ENCODE measurements at regions not wholly inside any gene's neighbourhood (a gene's known extent, or its start where the extent isn't known, plus 50 kb on each side); places are given as distances from the start of the nearest gene placed in this dataset.

GRCh38 chr1:164183854-164184635 lies 374.9 kb upstream of the PBX1 start:
- DNase-seq, result no peak

DNA sequence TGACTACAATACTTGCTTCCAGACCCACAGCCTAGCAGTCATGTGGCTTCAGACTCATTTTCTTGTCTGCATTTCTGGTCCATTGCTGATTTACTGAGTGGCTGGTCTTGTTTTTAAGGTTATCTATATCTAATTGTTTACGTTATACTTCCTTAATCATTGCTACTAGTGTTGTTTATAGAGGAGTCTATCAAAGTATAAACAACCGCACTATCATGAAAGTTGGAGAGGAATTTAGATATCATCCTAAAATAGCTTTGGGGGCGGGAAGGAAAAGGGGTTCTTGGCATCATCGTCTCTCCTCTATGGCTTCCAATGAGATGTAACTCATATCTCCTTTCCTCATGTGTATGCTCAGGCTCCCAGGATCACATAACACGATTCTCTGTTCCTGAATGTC lies 372.1 kb upstream of the PBX1 start:
- no peak for DNase-seq

GRCh38 chr1:164188497-164188896 lies 370.5 kb upstream of the PBX1 start:
- DNase-seq, result no peak

DNA sequence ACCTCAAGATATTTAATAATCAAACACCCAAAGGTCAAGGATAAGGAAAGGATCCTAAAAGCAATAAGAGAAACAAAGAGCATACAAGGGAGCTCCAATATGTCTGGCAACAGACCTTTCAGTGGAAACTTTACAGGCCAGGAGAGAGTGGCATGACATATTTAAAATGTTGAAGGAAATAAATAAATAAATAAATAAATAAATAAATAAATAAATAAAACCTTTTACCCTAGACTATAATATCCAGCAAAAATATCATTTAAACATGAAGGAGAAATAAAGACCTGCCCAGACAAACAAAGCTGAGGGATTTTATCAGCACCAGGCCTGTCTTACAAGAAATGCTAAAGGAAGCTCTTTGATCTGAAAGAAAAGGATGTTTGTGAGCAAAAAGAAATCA lies 367.8 kb upstream of the PBX1 start:
- no peak for DNase-seq

DNA sequence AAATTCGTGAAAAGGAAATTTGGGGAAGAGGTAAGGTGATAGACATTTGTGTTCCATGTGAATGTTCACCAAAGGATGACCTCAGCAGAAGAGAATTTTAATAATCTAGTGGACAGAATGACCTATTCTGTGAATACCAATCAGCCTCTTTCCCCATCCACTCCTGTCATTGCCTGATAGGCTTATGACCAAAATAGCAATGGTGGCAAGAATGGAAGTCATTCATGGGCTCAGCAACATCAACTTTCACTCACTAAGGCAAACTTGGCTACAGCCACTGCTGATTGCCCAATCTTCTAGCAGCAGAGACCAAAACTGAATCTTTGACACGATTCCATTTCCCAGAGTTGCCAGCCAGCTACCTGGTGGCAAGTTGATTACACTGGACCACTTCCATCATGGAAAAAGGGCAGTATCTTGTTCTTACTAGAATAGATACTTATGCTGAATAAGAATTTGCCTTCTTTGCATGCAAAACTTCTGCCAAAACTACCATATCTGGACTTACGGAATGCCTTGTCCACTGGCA lies 348.7 kb upstream of the PBX1 start:
- DNase-seq, result no peak

- DNase-seq, result no peak
These were observed 335.6 kb upstream of the PBX1 start for GRCh38 chr1:164223378-164223777.

DNA sequence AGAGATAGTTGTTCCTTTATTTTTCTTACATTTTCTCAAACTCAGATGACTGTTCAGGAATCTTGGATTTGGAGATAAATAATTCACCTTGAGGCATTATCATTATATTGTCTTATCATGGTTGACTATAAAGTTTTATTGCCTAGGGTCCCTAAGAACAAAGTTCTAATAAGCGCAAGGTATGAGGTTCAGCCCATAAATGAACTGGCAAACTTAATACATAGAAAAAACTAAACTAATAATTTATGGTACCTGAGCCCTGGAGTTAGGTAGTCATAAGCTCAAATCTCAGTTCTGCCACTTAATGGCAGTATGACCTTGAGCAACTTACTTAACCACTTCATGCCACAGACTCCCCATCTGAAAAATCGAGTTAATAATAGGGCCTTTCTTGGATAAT lies 334.0 kb upstream of the PBX1 start:
- DNase-seq, result no peak

DNA sequence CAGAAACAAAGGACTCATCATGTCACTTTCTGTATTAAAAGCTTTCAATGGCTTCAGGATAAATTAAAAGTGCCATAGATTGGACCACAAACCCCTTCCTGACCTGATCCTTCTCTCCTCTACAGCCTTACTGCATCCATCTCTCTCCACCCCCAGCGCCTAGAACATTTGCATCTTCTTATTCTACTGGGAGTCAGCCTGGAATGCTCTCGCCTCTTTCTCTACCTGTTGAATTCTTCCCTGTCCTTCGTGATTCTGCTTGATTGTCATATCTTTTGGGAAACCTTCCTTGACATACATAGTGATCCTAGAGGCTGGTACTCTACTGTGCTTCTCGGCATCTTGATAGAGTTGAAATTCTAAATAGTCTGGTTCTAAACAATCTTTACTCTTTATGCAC lies 332.0 kb upstream of the PBX1 start:
- DNase-seq, result no peak

DNA sequence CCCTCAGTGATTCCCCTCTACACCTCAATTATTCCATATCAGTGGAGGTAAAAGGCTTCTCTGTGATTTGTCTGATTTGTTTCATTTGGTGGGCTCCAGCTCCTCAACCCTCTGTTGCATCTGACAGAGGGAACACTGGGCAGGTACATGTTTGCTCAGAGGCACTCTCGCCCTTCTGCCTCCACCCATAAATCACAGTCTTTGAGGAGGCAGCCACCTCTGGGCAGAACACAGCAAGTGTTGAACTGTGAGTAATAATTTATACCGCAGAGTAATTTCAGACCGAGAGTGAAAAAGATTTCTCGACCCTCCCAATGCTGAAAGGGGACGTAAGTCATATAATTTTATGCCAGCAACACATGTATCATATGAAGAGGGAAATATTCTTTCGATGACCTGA lies 330.1 kb upstream of the PBX1 start:
- DNase-seq, result no peak

GRCh38 chr1:164233149-164233548 lies 325.8 kb upstream of the PBX1 start:
- no peak for DNase-seq

GRCh38 chr1:164240081-164240480 lies 318.9 kb upstream of the PBX1 start:
- no peak for DNase-seq

GRCh38 chr1:164250365-164250764 lies 308.6 kb upstream of the PBX1 start:
- no peak for DNase-seq

DNA sequence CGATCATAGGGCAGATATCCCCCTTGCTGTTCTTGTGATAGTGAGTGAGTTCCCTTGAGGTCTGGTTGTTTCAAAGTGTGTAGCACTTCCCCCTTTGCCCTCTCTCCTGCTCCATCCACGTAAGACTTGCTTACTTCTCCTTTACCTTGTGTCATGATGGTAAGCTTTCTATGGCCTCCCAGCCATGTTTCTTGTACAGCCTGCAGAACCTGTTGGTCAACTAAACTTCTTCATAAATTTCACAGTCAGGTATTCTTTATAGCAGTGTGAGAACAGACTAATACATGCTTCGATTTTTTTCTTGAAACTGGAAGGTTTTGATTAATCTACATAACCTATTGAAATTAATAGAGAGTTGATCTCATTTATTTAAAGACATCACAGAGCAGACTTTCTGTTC lies 302.5 kb upstream of the PBX1 start:
- no peak for DNase-seq

GRCh38 chr1:164261691-164262240 lies 297.2 kb upstream of the PBX1 start:
- no peak for DNase-seq

GRCh38 chr1:164263540-164263939 lies 295.4 kb upstream of the PBX1 start:
- no peak for DNase-seq

DNA sequence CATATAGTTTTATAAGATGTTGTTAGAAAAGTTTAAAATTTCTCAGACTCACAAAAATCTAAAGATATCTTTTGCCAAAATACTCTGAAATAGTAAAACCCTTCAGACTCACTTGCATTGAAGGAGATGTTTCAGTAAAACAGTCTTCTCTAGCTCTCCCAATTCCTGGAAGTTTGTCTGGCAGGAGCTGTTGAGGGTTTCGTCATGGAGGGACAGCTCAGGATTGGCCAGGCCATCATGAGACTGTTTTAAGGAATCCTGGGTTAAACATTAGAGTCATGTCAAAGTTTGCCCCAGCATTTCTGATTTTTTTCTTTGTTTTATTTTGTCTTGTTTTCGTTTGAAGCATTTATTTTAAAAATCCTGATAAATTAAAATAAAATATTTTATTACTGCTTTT lies 293.8 kb upstream of the PBX1 start:
- DNase-seq, result no peak

- DNase-seq, result no peak
These were observed 286.8 kb upstream of the PBX1 start for GRCh38 chr1:164272156-164272555.

DNA sequence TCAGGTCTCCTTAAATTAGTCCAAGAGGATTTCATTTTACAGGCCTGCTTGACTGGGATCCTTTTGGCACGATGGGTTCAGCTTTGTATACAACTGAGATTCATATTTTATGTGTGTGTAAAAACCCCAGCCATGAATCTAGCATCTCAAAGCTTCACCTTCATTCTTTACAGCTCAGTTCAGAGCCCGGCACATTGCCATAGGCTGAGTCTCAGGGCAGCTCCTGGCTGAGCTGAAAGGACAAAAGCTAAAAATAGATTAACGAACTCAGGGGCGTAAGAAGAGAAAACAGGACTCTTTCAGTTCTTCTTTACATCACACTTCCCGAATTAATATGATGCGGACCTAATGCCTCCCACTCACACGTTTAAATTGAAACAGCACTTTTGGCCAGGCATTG lies 262.8 kb upstream of the PBX1 start:
- DNase-seq, result no peak

- no peak for DNase-seq
These were observed 250.9 kb upstream of the PBX1 start for GRCh38 chr1:164308101-164308500.

DNA sequence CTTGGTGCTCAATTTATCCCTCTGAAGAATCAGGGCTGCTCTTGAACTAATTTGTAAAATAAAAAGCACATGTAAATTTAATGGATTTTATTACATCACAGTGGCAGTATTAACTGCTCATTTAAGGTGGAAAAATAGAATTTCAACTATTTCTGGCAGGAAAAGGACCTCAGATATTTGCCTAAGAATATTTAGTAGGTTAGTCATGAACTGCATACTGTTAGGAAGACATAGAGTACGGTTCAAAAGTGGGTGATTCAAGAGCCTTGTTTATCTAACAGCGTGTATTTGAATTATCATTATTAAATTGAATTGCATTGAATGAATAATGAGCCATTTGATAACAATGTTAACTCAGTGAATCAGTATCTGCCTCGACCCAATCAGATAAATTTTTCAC lies 248.8 kb upstream of the PBX1 start:
- no peak for DNase-seq

DNA sequence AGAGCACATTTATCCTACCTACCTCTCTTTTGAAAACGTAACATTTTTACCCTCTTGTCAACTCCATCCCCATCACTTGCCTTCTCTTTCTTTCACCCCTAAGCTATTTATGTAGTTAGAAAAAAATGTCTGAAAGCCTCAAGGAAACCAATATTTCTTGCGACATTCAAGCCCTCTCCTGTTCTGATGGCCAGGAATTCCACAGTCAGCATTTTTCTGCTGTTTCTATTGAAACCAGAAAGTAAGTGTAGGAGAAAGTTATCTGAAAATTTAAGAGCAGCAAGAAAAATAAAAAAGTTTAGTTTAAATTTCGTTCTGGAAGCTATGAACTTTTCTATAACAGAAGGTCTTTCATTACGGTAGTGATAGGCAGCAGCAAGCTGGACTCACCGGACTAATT lies 247.6 kb upstream of the PBX1 start:
- DNase-seq, result no peak

DNA sequence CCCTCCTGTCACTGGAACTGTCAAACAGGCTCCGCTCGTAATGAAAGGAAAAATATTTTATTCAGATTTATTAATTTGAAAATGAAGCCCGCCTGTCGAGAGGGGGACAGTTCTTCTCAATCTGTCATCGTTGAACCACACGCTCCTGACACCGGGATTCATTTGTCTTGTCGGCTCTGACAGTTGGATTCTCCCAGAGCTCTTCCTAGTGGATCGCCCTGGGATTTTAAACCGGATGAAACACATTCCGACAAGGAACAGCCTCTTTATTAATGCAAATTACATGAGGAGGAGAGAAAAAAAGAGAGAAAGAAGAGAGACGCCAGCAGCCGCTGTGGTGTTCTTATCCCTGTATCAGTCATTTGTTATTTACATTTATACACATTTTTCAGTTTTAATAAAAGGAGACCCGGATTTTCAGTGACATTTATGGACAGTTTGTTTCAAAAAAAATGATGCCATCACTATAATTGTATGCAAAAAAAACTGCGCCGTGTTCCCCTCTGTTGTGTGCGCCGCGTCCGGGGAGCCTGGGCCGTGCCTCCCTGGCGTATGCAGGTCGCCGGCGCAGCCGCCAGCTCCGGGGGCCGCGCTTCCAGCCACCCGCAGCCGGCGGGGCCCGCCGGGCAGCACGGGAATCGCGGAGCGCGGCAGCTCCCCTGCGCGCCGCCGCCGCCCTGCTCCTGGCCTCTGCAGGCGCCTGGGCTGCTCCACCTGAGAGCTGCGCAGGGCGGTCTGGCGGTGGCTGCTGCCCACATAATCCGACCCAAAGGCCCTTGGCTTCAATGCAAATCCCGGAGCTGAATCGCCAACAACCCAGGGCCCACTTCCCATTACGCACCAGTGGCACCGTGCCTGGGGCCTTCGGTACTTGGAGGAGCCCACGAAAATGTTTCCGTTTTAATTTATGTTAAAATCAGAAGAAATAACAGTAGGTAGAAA lies 237.9 kb upstream of the PBX1 start:
- DNase-seq, result no peak

GRCh38 chr1:164325786-164326185 lies 233.2 kb upstream of the PBX1 start:
- DNase-seq, result no peak

- DNase-seq, result no peak
These were observed 225.6 kb upstream of the PBX1 start for GRCh38 chr1:164333387-164333786.

Measured in dermis blood vessel endothelial cell (primary cell).